Right lobe of liver (tissue), 6 donors: ENCODE measurements at regions not wholly inside any gene's neighbourhood (a gene's known extent, or its start where the extent isn't known, plus 50 kb on each side); places are given as distances from the start of the nearest gene placed in this dataset.

Source experiments
- ATAC-seq, 4 donors: fragments of 200-7000 bp; cut with Tn5 transposase; one replicate each; pipeline ENCODE4 v1.9.1; 2020; ENCODE audit warnings: mild to moderate bottlenecking in 4 of 4, moderate library complexity in 4 of 4
- DNase-seq, 3 donors: peaks; one replicate each; pipeline ENCODE4 v3.0.0-alpha.2; 2020
- H3K27ac ChIP-seq, 3 donors: fragments of 200-600 bp; one replicate each; pipeline ENCODE4 v1.8.0; 2022
- H3K27me3 ChIP-seq, 2 donors: fragments of 200-600 bp; one replicate each; pipeline ENCODE4 v1.8.0; 2022
- H3K36me3 ChIP-seq, 4 donors: fragments of 200-600 bp; sonication (generic) in 1 of 4; one replicate each; pipeline versions ENCODE4 v1.5.1 to v1.8.0; 2017 to 2022; ENCODE audit warnings: control low read depth in 1 of 4
- H3K4me1 ChIP-seq, 4 donors: fragments of 200-600 bp; sonication (generic) in 1 of 4; one replicate each; pipeline versions ENCODE4 v1.5.1 to v1.8.0; 2017 to 2022; ENCODE audit warnings: control low read depth in 1 of 4
- H3K4me3 ChIP-seq, 3 donors: fragments of 200-600 bp; one replicate each; pipeline ENCODE4 v1.8.0; 2022
- H3K9me3 ChIP-seq, 4 donors: fragments of 200-600 bp; sonication (generic) in 1 of 4; one replicate each; pipeline versions ENCODE4 v1.5.1 to v1.8.0; 2017 to 2022; ENCODE audit warnings: control low read depth in 1 of 4
- CTCF ChIP-seq, 4 donors: fragments of 200-600 bp in 3 of 4; fragments of 450-650 bp in 1 of 4; IDR thresholded peaks; one replicate each; pipeline versions ENCODE4 v1.5.1 to v1.8.0; 2016 to 2022; ENCODE audit warnings: antibody characterized with exemption in 4 of 4, mild to moderate bottlenecking in 2 of 4
- POLR2A ChIP-seq: fragments of 450-650 bp; IDR thresholded peaks from one replicate; pipeline ENCODE4 v1.6.1; 2017; ENCODE audit warnings: antibody characterized with exemption, mild to moderate bottlenecking
- WGBS: methylation state at CpG from one replicate; pipeline ENCODE4 v1.1.6; 2018; ENCODE audit warnings: low coverage, low lambda C conversion rate; ENCODE audit not compliant: insufficient coverage; ENCODE audit errors: missing lambda C conversion rate; 5-methylcytosine and 5-hydroxymethylcytosine counted together
- intact Hi-C, 2 donors: fragments of 100-400 bp; cut with DNase I; formaldehyde crosslinking; loops; one replicate each; pipeline versions ENCODE4 v1.11.2 to v1.14.1; 2022
- donor health status: DM: no; HTN: yes; CAD: no.
- donor health status: DM: no; HTN: no; CAD: no.
- donor health status: DM: no; HTN: no; CAD: no.
- donor health status: DM: no; HTN: yes; CAD: no.
- donor health status: DM: no; HTN: yes; CAD: no.

GRCh38 chr13:77415253-77416071 is 88.6 kb upstream of the MYCBP2 start:
- no peaks in the 10 kb centered on the region for H3K27me3 ChIP-seq
- H3K27ac ChIP-seq = no peak overlapping the region
- no peaks in the 10 kb centered on the region for H3K36me3 ChIP-seq
- DNase-seq (no peak), ATAC-seq (peak in 1 of 4 donors; percentile 10)
- no peaks in the 10 kb centered on the region for H3K4me1 ChIP-seq
- no peak overlapping the region for H3K4me3 ChIP-seq
- no peaks in the 10 kb centered on the region for H3K9me3 ChIP-seq
- whole genome bisulfite sequencing = no CpG with 5 or more reads among the region's 1 CpG
- intact Hi-C loops = no loop called here
- no peak for TF ChIP-seq CTCF (IDR thresholded peaks at IDR 0.05)
- TF ChIP-seq POLR2A = no peak

GRCh38 chr13:77412860-77413259 is 86.0 kb upstream of the MYCBP2 start:
- ATAC-seq = no peak

GRCh38 chr13:77412116-77412635 is 85.3 kb upstream of the MYCBP2 start:
- intact Hi-C loops = no loop called here
- Histone ChIP-seq H3K4me3 (no peak overlapping the region), H3K27me3 (no peaks in the 10 kb centered on the region), H3K4me1 (no peaks in the 10 kb centered on the region), H3K36me3 (no peaks in the 10 kb centered on the region), H3K9me3 (no peaks in the 10 kb centered on the region), H3K27ac (no peak overlapping the region)
- TF ChIP-seq POLR2A (no peak), CTCF (IDR thresholded peaks at IDR 0.05) (no peak)
- ATAC-seq (no peak), DNase-seq (no peak)
- 59% methylated on average over 3 of the region's 3 CpGs for WGBS

More at GRCh38 chr13:77412860-77413259, 86.0 kb upstream of the MYCBP2 start:
- TF ChIP-seq CTCF (IDR thresholded peaks at IDR 0.05) (no peak), POLR2A (no peak)
- no peak for DNase-seq
- no peaks in the 10 kb centered on the region for H3K4me1 ChIP-seq
- no peak overlapping the region for H3K27ac ChIP-seq
- H3K36me3 ChIP-seq = no peaks in the 10 kb centered on the region
- H3K27me3 ChIP-seq = no peaks in the 10 kb centered on the region
- no peak overlapping the region for H3K4me3 ChIP-seq
- H3K9me3 ChIP-seq = no peaks in the 10 kb centered on the region
- intact Hi-C loops = no loop called here
- WGBS = 83% methylated on average over 2 of the region's 2 CpGs

DNA sequence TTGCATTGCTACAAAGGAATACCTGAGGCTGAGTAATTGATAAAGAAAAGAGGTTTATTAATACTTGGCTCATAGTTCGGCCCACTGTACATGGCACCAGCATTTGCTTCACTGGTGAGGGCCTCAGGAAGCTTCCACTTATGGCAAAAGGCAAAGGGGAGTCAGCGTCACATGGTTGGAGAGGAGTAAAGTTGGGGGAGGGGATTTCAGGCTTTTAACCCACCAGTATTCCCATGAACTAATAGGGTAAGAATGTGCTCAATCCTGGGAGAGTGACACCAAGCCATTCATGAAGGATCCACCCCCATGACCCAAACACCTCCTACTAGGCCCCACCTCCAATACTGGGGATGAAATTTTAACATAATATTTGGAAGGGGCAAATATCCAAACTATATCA is 82.5 kb upstream of the MYCBP2 start:
- TF ChIP-seq CTCF (IDR thresholded peaks at IDR 0.05) = no peak
- no peak for TF ChIP-seq POLR2A
- Histone ChIP-seq H3K27me3 (no peaks in the 10 kb centered on the region), H3K4me1 (no peaks in the 10 kb centered on the region), H3K4me3 (no peak overlapping the region), H3K36me3 (no peaks in the 10 kb centered on the region), H3K9me3 (no peaks in the 10 kb centered on the region), H3K27ac (no peak overlapping the region)
- WGBS = 82% methylated on average over 2 of the region's 2 CpGs
- no peak for ATAC-seq
- intact Hi-C loops = no loop called here
- DNase-seq = no peak
